HL-60 (cell line): ENCODE measurements at regions not wholly inside any gene's neighbourhood (a gene's known extent, or its start where the extent isn't known, plus 50 kb on each side); places are given as distances from the start of the nearest gene placed in this dataset.

Experiments
- DNase-seq, 2 experiments: peaks; one replicate each; pipeline ENCODE4 v3.0.0-alpha.2; 2010 to 2020; ENCODE audit warnings: low read depth in 1 of 2, low spot score in 1 of 2
- H3K27ac ChIP-seq: fragments of 250-450 bp; sonication (Bioruptor Pico); replicated peaks from 2 replicates; pipeline ENCODE4 v1.5.1; 2020; ENCODE audit warnings: mild to moderate bottlenecking, moderate library complexity
- H3K27me3 ChIP-seq: fragments of 250-450 bp; sonication (Bioruptor Pico); 2 replicates; pipeline ENCODE4 v1.5.1; 2021; ENCODE audit warnings: mild to moderate bottlenecking, moderate library complexity; ENCODE audit not compliant: insufficient read depth, poor library complexity, severe bottlenecking
- H3K4me3 ChIP-seq: replicated peaks from 2 replicates; pipeline ENCODE4 v1.5.1; 2011; ENCODE audit warnings: mild to moderate bottlenecking, control low read depth, low read length; ENCODE audit not compliant: insufficient read depth
- GABPA ChIP-seq: IDR thresholded peaks from 2 replicates; pipeline ENCODE4 v1.6.1; 2012; ENCODE audit warnings: low read depth
- POLR2AphosphoS5 ChIP-seq: IDR thresholded peaks from 2 replicates; pipeline ENCODE4 v1.6.1; 2012; ENCODE audit warnings: low read depth
- REST ChIP-seq: IDR thresholded peaks from 2 replicates; pipeline ENCODE4 v1.6.1; 2012; ENCODE audit warnings: low read depth; ENCODE audit not compliant: insufficient replicate concordance
- SPI1 ChIP-seq: IDR thresholded peaks from 2 replicates; pipeline ENCODE4 v1.6.1; 2012; ENCODE audit warnings: low read depth, mild to moderate bottlenecking, borderline replicate concordance
- TF ChIP-seq, protein P1 (sequence below): IDR thresholded peaks from one replicate; pipeline ENCODE4 v1.5.1; 2011; ENCODE audit warnings: low read length, control low read depth, inconsistent platforms; ENCODE audit not compliant: insufficient read depth

- Histone ChIP-seq H3K4me3 (no peak overlapping the region), H3K27ac (no peak overlapping the region), H3K27me3 (peaks cover 7% of the 10 kb centered on the region)
- TF ChIP-seq GABPA (no peak), POLR2AphosphoS5 (no peak), REST (no peak), SPI1 (no peak)
- TF ChIP-seq, protein P1, sequence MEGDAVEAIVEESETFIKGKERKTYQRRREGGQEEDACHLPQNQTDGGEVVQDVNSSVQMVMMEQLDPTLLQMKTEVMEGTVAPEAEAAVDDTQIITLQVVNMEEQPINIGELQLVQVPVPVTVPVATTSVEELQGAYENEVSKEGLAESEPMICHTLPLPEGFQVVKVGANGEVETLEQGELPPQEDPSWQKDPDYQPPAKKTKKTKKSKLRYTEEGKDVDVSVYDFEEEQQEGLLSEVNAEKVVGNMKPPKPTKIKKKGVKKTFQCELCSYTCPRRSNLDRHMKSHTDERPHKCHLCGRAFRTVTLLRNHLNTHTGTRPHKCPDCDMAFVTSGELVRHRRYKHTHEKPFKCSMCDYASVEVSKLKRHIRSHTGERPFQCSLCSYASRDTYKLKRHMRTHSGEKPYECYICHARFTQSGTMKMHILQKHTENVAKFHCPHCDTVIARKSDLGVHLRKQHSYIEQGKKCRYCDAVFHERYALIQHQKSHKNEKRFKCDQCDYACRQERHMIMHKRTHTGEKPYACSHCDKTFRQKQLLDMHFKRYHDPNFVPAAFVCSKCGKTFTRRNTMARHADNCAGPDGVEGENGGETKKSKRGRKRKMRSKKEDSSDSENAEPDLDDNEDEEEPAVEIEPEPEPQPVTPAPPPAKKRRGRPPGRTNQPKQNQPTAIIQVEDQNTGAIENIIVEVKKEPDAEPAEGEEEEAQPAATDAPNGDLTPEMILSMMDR, result no peak
- no peak for DNase-seq
Measured at GRCh38 chr10:131650771-131651673, 249.8 kb upstream of the PPP2R2D start.

- H3K27ac ChIP-seq, result no peak overlapping the region
- no peak overlapping the region for H3K4me3 ChIP-seq
- TF ChIP-seq GABPA, result no peak
- no peak for TF ChIP-seq SPI1
- H3K27me3 ChIP-seq, result peaks cover 7% of the 10 kb centered on the region
- no peak for DNase-seq
Measured at GRCh38 chr10:131651674-131652437, 249.0 kb upstream of the PPP2R2D start.

- H3K27me3 ChIP-seq, result peaks cover 7% of the 10 kb centered on the region
- H3K4me3 ChIP-seq, result no peak overlapping the region
- DNase-seq, result no peak
- H3K27ac ChIP-seq, result no peak overlapping the region
- TF ChIP-seq REST, result no peak
- TF ChIP-seq, protein P1, result no peak
- TF ChIP-seq GABPA, result no peak
- no peak for TF ChIP-seq SPI1
- TF ChIP-seq POLR2AphosphoS5, result no peak
Measured at GRCh38 chr10:131652438-131653139, 248.2 kb upstream of the PPP2R2D start.

DNA sequence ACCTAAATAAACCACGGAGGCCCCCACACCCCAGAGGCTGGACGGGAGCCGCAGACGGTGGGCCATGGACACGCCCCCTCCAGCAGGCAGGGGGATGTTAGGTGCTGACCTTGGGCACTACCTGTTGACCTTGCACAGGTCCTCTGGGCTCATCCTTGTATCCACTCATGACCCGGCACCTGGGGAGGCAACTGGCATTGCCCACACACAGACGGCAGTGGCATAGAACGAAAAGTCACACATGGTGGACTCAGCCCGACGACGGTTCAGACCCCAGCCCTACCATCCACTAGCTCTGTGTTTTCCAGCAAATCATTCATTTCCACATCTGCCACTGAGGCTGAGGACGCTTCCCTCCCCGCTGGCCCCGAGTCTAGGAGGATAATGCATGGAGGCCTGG lies 247.7 kb upstream of the PPP2R2D start:
- peaks cover 7% of the 10 kb centered on the region for H3K27me3 ChIP-seq
- no peak for DNase-seq
- no peak overlapping the region for H3K27ac ChIP-seq
- H3K4me3 ChIP-seq, result no peak overlapping the region
- TF ChIP-seq POLR2AphosphoS5 (no peak), REST (no peak), SPI1 (no peak), GABPA (no peak)
- TF ChIP-seq, protein P1, result no peak
